Right ventricle myocardium superior (tissue), 1 donor: ENCODE measurements at regions not wholly inside any gene's neighbourhood (a gene's known extent, or its start where the extent isn't known, plus 50 kb on each side); places are given as distances from the start of the nearest gene placed in this dataset.
A peak's percentile ranks its signal among the peaks of the same experiment; 100 is the strongest.

Experiments used
- ATAC-seq: fragments of 200-7000 bp; cut with Tn5 transposase; one replicate; pipeline ENCODE4 v1.9.1; 2020; ENCODE audit warnings: mild to moderate bottlenecking; ENCODE audit not compliant: poor library complexity
- DNase-seq: peaks from one replicate; pipeline ENCODE4 v3.0.0-alpha.2; 2020
- intact Hi-C: fragments of 100-400 bp; cut with DNase I; formaldehyde crosslinking; loops from one replicate; pipeline ENCODE4 v1.11.2; 2022
- donor health status: DM: no; HTN: yes; CAD: no; lungs with severe emphysema.

- DNase-seq = no peak
- intact Hi-C loops = no loop called here
- ATAC-seq = no peak
These were observed 52.0 kb upstream of the GATA5 start for GRCh38 chr20:62527781-62528180.

- DNase-seq (no peak), ATAC-seq (peak; percentile 38)
- intact Hi-C loops = no loop called here
These were observed 53.4 kb upstream of the GATA5 start for GRCh38 chr20:62528983-62529891.

- DNase-seq (no peak), ATAC-seq (peak; percentile 78)
- intact Hi-C loops = no loop called here
These were observed 54.3 kb upstream of the GATA5 start for GRCh38 chr20:62529896-62530642.

GRCh38 chr20:62530643-62531032 is 54.8 kb upstream of the GATA5 start:
- intact Hi-C loops = no loop called here
- ATAC-seq (no peak), DNase-seq (no peak)

DNA sequence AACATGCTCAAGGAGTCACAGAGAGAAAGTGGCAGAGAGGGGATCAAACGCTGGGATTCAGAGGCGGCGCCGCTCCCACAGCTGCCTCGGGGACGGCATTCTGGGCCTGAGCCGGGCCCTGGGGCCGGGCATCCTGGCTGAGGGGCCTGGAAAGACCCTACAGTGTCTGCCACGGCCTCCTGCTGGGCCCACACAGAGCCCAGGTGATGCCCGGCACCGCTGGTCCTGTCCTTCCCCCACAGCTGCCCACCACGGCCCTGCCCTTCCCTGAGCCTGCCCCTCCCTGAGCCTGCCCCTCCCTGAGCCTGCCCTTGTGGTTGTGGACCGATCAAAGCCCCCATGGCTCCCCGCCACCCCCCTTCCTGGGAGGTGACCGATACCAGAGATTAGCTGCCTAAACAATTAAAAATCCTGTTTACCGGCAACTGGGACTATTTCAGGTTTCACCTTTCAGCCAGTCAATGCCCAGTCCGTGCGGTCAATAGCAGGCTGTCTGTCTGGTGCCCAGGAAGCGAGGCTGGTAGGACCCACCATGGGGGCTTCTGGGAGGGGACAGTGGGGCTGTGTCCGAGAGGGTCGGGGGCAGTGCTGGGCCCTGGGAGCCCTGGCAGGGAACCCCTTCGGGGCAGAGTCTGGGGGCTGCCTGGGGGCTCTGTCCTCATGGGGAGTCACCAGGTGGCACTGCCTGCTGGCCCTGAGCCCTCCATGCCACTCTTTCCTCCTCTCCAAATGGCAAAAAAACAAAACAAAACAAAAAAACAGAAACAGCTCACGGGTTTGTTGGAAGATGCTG is 55.4 kb upstream of the GATA5 start:
- DNase-seq = no peak
- intact Hi-C loops = no loop called here
- ATAC-seq = no peak

GRCh38 chr20:62532921-62533320 is 57.1 kb upstream of the GATA5 start:
- intact Hi-C loops = no loop called here
- DNase-seq (no peak), ATAC-seq (no peak)

GRCh38 chr20:62533591-62534495 is 58.0 kb upstream of the GATA5 start:
- DNase-seq = no peak

GRCh38 chr20:62534526-62535221 is 58.9 kb upstream of the GATA5 start:
- intact Hi-C loops = no loop called here
- no peak for DNase-seq
- no peak for ATAC-seq

More at GRCh38 chr20:62533591-62534495, 58.0 kb upstream of the GATA5 start:
- no peak for ATAC-seq
- intact Hi-C loops = no loop called here

DNA sequence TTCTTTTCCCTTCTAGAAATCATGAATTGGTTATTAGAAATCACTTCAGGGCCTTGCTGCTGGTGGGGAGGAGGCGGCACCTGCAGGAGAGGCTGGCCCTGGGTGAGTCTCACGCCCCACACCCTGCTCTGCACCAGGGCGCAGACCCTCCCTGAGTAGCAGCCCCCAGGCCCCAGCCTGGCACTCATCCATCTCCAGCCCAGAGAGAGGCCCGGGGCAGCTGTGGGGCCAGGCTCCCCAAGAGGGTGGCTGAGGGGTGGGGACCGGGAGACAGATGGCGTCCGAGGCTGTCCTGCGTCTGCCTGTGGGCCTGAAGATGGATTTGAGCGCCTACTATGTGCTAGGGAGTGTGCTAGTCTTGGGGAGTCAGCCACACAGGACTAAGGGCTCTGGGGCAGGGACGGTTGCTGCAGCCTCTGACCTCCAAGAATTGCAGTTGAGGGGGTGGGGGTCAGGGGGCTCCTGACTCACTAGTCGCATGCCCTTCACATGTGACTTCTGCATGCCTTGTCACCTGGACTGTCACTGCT is 59.6 kb upstream of the GATA5 start:
- no peak for DNase-seq
- intact Hi-C loops = no loop called here
- ATAC-seq = no peak

DNA sequence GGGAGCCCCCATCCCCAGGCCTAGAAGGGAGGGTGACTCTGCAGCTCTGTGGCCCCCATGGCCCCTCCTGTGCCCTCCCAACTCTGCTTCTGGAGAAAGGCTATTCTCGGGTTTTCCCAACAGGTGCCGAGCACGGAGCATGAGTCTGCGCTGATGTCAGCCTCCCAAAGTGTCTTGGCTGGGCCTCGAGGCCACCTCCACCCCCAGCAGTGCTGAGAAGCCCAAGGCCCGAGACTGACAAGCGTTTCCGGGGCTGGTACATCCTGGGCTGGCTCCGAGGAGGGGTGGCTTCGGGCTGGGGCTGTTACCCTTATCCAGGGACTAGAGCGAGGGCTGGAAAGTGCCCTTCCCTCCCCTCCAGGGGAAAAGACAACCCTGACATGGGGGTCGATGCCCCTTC is 60.2 kb upstream of the GATA5 start:
- DNase-seq = no peak
- intact Hi-C loops = no loop called here
- peak; percentile 18 for ATAC-seq

- ATAC-seq = peak; percentile 69
- intact Hi-C loops = no loop called here
- DNase-seq = peak; percentile 70
These were observed 61.1 kb upstream of the GATA5 start for GRCh38 chr20:62536871-62537401.

- no peak for ATAC-seq
- DNase-seq = no peak
- intact Hi-C loops = no loop called here
These were observed 62.0 kb upstream of the GATA5 start for GRCh38 chr20:62537649-62538292.

DNA sequence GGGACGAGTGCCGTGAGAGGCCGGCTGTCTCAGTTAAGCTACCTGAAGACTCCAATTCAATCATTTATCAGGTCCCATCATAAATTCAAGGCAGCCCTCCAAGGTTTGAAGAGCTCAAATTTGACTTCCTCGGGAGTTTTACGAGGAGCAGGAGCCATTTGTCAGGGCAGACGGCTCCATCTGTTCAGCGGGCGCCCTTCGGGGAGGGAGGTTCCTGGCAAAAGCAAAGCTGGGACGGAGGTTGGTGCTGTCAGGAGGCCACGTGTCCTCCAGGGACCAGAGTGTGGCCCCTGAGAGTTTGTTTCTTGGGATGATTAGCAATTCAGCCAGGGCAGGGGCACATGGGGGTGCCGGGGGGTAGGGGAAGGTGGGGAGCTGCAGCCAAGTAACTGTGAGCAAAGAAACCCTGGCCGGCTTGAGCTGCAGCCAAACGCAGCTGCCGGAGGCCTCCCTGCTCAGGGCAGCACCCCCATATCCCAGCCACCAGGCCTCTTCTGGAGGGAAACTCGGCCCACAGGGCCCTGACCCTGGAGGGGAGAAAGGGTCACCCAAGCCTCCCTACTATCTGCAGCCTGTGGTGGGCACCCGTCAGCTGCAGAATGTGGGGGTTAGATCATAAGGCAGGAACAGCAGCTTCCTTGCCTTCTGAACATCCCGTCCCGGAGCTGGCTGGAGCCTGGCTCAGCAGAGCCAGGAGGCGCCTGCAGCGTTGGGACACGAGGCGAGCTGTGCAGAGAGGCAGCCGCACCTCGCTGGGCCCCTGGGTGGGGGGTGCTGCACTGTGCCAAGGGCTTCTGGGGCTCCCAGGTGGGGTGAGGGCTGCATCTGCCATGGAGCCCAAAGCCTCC is 63.6 kb upstream of the GATA5 start:
- peak; percentile 48 for ATAC-seq
- no peak for DNase-seq
- intact Hi-C loops = no loop called here

DNA sequence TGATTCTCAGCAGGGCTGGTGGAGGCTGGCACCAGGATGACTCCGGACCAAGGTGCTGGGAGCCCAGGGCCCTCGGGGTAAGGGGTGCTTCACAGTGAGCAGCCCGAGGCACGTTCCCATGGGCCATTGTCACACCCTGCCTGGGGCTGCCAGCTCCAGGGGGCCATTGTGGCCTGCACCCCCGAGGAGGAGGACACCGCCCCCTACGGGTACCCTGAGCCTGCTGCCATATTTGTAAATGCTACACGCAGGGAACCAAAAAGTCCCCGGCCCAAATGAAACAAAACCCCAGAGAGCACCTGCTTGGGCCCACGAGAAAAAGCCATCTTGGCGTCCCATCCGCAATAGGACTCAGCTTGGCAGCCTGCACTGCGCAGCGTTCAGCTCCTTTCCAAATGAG is 64.7 kb upstream of the GATA5 start:
- DNase-seq = no peak
- ATAC-seq = no peak
- intact Hi-C loops = no loop called here

GRCh38 chr20:62542862-62543261 is 67.1 kb upstream of the GATA5 start:
- ATAC-seq (no peak), DNase-seq (no peak)
- intact Hi-C loops = no loop called here
